Kidney epithelial cell (primary cell): ENCODE measurements at regions not wholly inside any gene's neighbourhood (a gene's known extent, or its start where the extent isn't known, plus 50 kb on each side); places are given as distances from the start of the nearest gene placed in this dataset.

Experiments used
- DNase-seq: peaks from one replicate; pipeline ENCODE4 v3.0.0-alpha.2; 2010; ENCODE audit warnings: low read depth
- H3K27me3 ChIP-seq: 2 replicates; pipeline ENCODE4 v1.6.0; 2011; ENCODE audit warnings: low read length; ENCODE audit not compliant: control insufficient read depth, insufficient read depth
- H3K36me3 ChIP-seq: 2 replicates; pipeline ENCODE4 v1.5.1; 2011; ENCODE audit warnings: low read length; ENCODE audit not compliant: control insufficient read depth, insufficient read depth
- H3K4me3 ChIP-seq: 2 replicates; pipeline ENCODE4 v1.5.1; 2011; ENCODE audit warnings: low read depth, mild to moderate bottlenecking, control low read depth, low read length
- CTCF ChIP-seq: IDR thresholded peaks from 2 replicates; pipeline ENCODE4 v1.5.1; 2011; ENCODE audit warnings: mild to moderate bottlenecking, moderate library complexity, low read length, control low read depth, inconsistent platforms; ENCODE audit not compliant: insufficient read depth, poor library complexity, severe bottlenecking

GRCh38 chr14:71328954-71329353 is 421.7 kb downstream of the PCNX1 start:
- no peak for DNase-seq
- no peak for TF ChIP-seq CTCF
- no peaks in the 10 kb centered on the region for H3K27me3 ChIP-seq
- no peak overlapping the region for H3K4me3 ChIP-seq
- no peaks in the 10 kb centered on the region for H3K36me3 ChIP-seq

DNA sequence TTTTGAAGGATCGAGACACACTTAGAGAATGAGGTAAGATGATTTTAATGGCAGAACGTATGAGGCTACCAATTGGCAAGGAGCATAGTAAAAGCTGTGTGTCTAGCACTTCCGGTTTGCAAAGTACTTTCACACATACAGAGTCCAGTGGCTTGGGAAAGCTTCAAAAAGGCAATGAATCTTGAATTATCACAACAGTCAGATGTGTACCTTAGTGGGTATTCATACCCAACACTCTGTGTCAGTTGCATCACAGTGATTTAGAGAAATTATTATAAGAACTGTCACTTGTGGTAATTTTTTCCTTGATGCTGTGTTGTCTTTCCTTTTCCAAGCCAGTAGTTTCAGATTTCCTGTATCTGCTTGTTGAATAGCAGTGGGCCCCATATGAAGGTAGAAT is 424.1 kb downstream of the PCNX1 start:
- no peak for TF ChIP-seq CTCF
- Histone ChIP-seq H3K4me3 (no peak overlapping the region), H3K27me3 (no peaks in the 10 kb centered on the region), H3K36me3 (no peaks in the 10 kb centered on the region)
- DNase-seq = no peak

GRCh38 chr14:71332476-71332875 is 425.2 kb downstream of the PCNX1 start:
- Histone ChIP-seq H3K27me3 (no peaks in the 10 kb centered on the region), H3K4me3 (no peak overlapping the region), H3K36me3 (no peaks in the 10 kb centered on the region)
- DNase-seq = no peak
- TF ChIP-seq CTCF = no peak

DNA sequence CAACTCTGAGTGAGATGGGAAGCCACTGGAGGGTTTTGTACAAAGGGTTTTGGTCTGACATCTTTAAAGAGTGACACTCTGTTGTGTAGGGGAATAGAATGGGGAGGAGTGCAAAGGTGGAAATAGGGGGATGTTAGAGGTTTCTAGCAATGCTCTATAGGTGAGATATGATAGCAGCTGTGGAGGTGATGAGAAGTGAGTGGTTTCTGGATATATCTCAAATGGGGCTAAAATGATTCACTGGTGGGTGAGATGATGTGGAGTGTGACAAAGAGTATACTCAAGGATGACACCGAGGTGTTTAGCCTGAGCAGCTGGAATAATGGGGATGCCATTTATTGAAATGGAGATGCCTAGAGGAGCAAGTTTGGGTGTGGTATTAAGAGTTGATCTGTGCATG is 426.4 kb downstream of the PCNX1 start:
- DNase-seq = no peak
- no peaks in the 10 kb centered on the region for H3K36me3 ChIP-seq
- TF ChIP-seq CTCF = no peak
- H3K27me3 ChIP-seq = no peaks in the 10 kb centered on the region
- no peak overlapping the region for H3K4me3 ChIP-seq

- H3K4me3 ChIP-seq = no peak overlapping the region
- no peaks in the 10 kb centered on the region for H3K36me3 ChIP-seq
- DNase-seq = no peak
- H3K27me3 ChIP-seq = no peaks in the 10 kb centered on the region
- TF ChIP-seq CTCF = no peak
Measured at GRCh38 chr14:71336489-71337192, 429.4 kb downstream of the PCNX1 start.

GRCh38 chr14:71338153-71338552 is 430.9 kb downstream of the PCNX1 start:
- Histone ChIP-seq H3K4me3 (no peak overlapping the region), H3K36me3 (no peaks in the 10 kb centered on the region), H3K27me3 (no peaks in the 10 kb centered on the region)
- no peak for TF ChIP-seq CTCF
- DNase-seq = no peak
